Choroid plexus epithelial cell (primary cell): ENCODE measurements at regions not wholly inside any gene's neighbourhood (a gene's known extent, or its start where the extent isn't known, plus 50 kb on each side); places are given as distances from the start of the nearest gene placed in this dataset.
A peak's percentile ranks its signal among the peaks of the same experiment; 100 is the strongest.

Experiments used
- DNase-seq: peaks from one replicate; pipeline ENCODE4 v3.0.0-alpha.2; 2010; ENCODE audit warnings: low read depth
- H3K4me3 ChIP-seq: 2 replicates; pipeline ENCODE4 v1.5.1; 2011; ENCODE audit warnings: low read depth, mild to moderate bottlenecking, control low read depth, low read length, moderate library complexity
- CTCF ChIP-seq: conservative IDR thresholded peaks from 2 replicates; pipeline ENCODE4 v1.5.1; 2011; ENCODE audit warnings: low read depth, mild to moderate bottlenecking, control low read depth, inconsistent platforms, low read length, moderate library complexity

DNA sequence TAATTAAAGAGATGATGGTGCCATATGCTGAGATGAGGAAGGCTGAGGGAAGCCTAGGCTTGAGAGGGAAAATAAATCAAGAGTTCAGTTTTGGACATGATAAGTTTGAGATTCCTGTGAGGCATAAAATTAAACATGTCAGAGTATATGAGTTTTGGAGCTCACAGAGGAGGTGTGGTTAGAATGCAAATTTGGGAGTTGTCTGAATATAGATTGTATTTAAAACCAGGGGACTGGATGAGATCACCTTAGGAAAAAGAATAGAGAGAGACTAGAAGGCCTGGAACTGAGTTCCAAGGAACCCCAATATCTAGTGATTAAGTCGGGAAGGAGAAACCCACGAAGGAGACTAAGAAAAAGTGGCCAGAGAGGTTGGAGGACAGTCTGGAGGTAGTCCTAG, 65.5 kb downstream of the FRMPD3 start:
- DNase-seq: no peak
- TF ChIP-seq CTCF: no peak
- no peak overlapping the region for H3K4me3 ChIP-seq

- no peak for TF ChIP-seq CTCF
- DNase-seq: no peak
- H3K4me3 ChIP-seq: no peak overlapping the region
Measured at GRCh38 chrX:107521877-107522586, 72.6 kb downstream of the FRMPD3 start.

GRCh38 chrX:107522901-107523300, 73.4 kb downstream of the FRMPD3 start:
- DNase-seq: no peak
- no peak for TF ChIP-seq CTCF
- H3K4me3 ChIP-seq: no peak overlapping the region

- no peak for DNase-seq
- no peak for TF ChIP-seq CTCF
- no peak overlapping the region for H3K4me3 ChIP-seq
Measured at GRCh38 chrX:107526141-107526540, 76.7 kb downstream of the FRMPD3 start.

DNA sequence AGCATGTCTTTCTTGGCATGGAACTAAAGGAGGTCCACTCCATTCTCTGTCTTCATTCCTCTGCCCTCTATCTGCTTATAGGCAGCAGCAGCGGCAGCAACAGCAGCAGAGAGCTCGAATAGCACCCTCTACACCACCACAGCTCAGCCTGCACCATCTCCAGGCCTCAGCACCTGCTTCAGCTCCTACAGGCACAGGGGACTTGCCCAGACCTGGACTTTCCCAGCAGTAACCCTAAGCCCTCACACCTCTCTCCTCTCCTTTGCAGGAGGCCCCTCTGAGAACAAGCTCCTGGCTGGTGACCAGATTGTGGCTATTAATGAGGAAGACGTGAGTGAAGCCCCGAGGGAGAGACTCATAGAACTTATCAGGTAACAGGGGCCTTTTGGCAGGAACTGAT, 80.7 kb downstream of the FRMPD3 start:
- no peak for DNase-seq
- TF ChIP-seq CTCF: no peak
- no peak overlapping the region for H3K4me3 ChIP-seq

- peak; percentile 67 for DNase-seq
- peak; percentile 69 for TF ChIP-seq CTCF
- H3K4me3 ChIP-seq: no peak overlapping the region
Measured at GRCh38 chrX:107537815-107538214, 88.4 kb downstream of the FRMPD3 start.

GRCh38 chrX:107541244-107541643, 87.1 kb upstream of the PRPS1 start:
- no peak for TF ChIP-seq CTCF
- no peak for DNase-seq
- no peak overlapping the region for H3K4me3 ChIP-seq
